T-helper 2 cell treated with Interferon-gamma antibody and Interleukin-4, amounts not matched to agents 100 ng/mL and 5 ng/mL, for 36 hours (primary cell): ENCODE measurements at regions not wholly inside any gene's neighbourhood (a gene's known extent, or its start where the extent isn't known, plus 50 kb on each side); places are given as distances from the start of the nearest gene placed in this dataset.

Source experiments
- intact Hi-C: fragments of 100-400 bp; cut with micrococcal nuclease; formaldehyde crosslinking; loops from one replicate; pipeline ENCODE4 v1.15.1; 2023

DNA sequence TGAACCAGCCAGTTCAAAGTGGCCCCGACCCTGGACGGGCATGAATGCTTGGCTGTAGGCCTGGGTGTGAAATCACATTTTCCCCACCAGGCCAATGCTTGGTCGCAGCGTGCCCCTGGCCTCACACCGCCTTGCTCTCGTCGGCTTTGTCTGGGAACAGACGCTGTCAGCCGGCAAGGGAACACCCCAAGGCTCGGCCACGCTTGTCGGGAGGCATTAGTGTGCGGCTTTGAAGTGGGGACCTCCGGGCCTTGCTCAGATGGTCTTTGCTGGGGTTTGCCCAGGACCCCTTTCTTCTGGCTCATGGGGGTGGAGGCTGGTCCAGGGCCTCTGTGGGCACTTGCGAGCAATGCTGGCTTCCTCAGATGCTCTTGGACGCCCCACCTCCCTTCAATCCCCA lies 79.1 kb downstream of the INHBB start:
- intact Hi-C loops = no loop called here

DNA sequence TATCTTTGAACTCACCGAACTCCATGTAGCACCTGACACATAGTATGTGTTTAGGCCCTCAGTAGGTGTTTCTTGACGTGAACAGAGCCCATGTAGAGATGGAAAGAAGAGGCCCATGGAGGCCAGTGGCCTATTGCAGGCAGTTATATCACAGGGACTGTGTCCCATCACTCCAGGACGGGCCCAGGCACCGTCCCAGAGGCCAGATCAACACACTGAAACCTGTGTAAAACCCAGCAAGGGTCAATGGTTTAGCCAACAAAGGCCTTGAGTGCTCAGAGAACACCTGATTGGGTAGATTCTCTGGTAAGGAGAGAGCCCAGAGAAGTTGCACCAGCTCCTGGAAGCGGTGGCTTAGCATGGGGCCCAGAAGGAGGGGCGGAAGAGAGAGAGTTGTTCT lies 82.8 kb downstream of the INHBB start:
- intact Hi-C loops = no loop called here

DNA sequence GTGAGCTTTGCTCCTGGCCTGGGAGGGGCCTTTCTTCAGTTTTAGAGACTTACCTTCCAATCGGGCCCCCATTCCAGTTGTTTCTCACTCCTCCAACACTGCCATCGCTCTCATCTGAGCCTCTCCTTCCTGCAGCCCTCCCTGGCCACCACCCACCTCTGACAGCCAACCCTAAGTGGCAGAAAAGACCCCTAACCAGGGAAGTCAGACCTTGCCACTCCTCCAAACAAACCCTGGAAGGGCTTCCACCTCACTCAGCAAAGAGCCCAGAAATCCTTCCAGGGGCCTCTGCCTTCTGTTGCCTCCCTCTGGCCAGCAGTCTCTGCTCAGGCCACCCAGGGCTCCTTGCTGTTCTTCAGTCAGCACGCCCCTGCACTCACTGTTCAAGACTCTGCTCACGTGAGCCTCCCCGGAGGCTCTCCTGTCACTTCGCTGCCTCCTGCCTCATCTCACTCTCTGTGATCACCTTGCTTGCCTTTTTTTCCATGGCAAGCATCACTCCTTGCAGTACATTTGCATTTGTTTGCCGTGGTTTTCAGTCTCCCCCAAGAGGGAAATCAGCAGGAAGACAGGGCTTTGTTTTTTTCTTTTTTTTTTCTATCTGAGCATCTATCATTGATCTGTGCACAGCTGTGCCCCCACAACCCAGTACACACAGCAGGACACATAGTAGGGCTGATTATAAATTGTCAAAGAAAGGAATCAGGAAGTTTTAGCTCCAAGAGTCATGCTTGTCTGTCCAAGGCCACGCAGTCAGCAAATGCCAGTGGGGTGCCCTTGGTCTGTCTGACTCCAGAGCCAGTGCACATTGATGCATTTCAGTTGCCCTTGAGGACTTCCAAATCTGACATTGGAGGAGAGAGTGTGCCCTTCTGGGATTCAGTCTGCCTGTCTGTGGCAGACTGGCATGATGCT lies 83.9 kb downstream of the INHBB start:
- intact Hi-C loops = no loop called here

DNA sequence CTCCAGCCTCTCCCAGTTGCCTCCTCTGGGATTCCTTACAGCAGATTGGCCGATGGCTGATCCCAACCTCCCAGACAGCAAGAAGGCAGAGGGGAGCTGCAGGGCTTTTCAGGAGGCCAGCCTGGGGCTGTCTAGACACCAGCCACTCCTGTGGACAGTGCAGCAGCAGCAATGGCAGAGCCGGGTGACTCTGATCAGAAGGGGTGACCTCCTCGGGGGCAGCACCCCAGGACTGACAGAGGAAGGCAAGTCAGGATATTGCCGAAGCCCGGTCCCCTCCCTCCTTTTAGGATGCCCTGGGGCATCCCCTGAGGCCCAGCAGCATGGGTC lies 84.5 kb downstream of the INHBB start:
- intact Hi-C loops = no loop called here

DNA sequence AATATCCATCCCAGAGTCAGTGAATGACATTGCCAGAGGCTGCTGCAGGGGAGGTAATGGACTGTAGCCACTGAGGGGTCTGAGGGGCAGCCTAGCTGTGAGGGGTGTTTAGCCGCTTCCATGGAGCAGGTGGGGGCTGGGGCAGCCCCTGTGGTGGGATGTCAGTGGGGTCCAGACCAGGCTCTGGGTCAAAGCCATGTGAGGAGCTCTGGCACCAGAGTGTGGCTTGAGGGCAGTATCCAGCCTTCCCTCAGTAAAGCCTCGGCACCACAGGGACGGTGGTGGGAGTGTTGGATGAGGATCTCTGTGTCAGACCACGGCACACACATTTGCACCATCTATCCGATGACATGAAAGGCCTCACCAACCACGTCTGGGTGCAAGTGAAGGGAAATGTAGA lies 85.0 kb downstream of the INHBB start:
- intact Hi-C loops = no loop called here

DNA sequence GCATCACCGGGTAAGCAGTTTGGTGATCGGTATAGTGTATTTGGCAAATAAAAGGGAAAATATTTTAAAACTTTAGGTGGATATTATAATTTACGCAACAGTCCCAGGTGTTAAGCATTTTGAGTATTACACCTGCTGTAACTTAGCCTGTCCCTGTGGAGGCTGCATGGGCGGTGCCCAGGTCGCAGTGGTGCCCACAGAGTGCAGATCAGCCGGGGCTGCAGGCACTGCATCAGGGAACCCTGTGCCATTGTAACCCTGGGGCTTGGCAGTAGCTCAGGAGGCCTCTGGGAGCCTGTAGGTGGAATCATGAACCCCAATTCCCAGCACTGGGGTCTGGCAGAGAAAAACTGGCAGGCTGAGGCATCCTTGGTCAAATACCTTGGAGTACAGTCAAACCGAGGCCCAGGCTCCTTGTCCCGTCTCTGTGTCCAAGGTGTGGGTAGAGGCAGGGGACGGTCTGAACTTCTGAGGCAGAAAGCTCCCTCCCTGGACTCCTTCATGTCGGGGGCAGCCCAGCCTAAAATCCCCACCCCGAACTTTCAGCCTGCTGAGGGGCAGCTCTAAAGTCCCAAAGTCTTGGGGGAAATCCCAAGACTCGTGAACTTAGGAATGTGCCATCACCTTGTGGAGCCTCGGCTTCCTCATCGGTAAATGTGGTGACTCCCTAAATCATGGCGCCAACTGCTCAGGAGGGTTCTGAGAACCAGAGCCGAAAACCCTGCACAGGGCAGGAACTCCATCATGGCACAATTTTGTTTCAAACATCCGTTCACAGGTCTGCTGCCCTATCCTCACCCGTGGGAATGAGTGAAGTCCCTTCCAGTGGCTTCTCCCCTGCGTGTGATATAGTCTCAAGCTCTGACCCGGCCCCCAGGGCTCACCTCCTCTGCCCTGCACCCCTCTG lies 85.7 kb downstream of the INHBB start:
- intact Hi-C loops = no loop called here

DNA sequence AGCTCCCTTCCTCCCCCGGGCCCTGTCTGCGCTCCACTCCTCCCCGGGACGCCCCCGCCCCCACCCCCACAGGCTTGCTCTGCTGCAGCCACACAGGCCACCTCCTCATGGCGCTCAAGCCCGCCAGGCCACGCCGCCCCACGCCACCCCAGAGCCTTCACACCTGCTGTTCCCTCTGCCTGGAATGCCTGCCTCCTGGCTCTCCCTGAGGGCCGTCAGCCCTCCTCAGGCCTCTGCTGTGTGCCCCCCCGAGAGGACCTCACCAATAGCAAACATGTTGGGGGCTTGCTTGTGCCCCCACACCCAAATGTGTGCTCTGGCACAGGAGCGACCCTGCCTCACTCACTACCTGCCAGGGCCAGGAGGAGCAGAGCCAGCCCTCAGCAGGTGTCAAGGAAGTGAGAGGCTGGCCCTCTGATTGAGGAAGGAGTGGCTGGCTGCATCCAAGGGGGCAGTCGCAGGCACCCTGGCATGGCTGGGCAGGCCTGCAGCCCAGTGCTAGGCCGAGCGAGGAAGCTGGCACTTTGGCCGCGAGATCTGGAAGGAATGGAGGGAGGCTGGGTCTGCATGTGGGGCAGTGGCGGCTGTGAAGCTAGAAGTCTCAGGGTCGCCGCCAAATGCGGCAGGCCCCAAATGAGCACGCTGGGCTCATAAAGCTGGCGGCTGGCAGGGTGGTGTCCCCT lies 86.5 kb downstream of the INHBB start:
- intact Hi-C loops = no loop called here

DNA sequence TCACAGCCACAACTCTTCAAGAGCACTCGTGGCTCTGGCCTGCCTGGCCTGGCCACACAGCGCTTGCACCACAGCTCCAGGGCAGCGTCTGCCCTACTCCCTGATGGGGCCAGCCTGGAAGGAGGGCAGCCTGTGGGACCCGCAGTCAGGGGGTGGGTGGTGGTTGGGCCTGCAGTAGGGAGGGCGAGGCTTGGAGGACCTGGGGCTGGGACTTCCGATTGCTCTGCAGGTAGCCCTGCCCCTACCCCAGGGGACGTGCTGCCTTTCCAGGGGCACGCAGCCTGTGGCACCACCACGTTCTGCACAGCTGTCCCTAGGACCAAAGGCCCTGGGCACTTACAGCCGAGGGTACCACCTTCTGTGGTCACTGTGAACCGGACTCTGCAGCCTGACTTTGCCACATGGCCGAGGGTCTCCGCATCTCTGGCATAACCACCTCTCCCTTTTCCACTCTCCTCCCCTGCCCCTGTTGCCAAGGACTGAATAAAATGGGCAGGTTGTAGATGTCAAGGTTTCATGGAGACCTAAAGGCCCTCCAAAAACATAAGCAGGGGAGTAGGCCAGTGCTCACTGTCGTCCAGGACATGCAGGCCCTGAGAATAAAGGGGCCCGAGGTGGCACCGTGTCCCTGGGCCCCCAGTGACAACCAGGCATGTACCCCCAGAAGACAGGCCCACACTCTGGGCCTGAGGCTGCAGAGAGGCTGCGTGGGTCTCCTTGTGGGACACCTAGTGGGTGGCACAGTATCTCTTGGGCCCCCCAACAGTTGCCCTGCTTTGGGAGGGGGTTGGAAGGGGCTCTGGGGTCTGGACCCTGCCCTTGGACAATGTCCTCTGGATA lies 87.3 kb downstream of the INHBB start:
- intact Hi-C loops = no loop called here

DNA sequence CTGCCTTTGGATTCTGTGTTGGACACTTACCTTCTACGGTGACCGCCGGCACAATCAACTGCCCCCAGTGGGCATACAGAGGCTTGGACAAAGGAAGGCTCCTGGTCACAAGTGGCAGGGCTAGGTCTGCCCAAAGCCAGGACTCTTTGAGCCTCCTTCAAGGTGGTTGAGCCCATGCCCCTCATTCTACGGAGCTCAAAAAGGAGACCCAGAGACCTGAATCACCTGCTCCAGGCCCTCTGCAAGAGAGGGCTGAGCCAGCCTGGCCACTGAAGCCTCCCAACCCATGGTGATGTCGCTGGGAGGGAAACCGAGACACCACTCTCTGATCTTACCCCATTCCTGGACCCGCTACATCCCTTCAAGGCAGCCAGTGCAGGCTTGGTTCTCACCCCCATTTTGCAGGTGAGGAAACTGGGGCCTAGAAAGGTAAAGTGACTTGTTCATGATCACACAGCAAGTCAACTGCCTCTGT lies 87.9 kb downstream of the INHBB start:
- intact Hi-C loops = no loop called here

DNA sequence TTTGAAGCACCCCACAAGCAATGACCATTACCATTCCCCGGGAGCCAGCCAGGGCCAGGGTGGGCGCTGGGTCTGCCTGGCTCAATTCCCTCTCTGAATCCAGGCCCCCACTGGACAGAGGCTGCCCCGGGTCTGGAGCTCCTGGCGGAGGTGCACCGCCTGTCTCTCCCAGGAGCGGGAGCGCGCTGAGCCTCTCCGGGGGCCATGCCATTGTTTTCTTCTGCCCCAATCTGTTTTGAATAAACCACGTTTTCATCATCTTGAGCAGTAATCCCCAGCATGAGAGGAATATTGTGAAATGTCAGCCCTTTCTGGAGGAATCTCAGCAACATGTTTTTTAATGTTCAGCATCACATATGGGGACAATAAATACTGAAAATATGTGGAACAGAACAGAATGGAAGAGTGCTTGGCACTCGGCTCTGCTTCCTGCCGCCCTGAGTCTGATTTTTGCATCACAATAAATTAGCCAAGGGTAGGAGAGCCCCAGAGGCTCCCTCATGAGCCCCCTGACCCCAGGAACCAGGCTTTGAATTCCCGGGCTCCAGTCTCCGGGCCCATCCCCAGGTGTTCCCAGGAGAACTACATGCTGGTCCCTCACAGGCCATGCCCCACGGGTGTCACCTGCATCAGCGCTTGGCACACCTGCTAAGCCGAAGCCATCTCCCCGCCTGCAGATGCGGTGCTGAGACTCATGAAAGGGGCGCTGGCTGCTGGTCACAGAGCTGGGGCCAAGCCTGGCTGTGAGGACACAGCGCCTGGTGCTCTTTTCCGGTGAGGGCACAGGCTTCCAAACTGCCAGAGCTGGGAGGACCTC lies 88.8 kb downstream of the INHBB start:
- intact Hi-C loops = no loop called here

DNA sequence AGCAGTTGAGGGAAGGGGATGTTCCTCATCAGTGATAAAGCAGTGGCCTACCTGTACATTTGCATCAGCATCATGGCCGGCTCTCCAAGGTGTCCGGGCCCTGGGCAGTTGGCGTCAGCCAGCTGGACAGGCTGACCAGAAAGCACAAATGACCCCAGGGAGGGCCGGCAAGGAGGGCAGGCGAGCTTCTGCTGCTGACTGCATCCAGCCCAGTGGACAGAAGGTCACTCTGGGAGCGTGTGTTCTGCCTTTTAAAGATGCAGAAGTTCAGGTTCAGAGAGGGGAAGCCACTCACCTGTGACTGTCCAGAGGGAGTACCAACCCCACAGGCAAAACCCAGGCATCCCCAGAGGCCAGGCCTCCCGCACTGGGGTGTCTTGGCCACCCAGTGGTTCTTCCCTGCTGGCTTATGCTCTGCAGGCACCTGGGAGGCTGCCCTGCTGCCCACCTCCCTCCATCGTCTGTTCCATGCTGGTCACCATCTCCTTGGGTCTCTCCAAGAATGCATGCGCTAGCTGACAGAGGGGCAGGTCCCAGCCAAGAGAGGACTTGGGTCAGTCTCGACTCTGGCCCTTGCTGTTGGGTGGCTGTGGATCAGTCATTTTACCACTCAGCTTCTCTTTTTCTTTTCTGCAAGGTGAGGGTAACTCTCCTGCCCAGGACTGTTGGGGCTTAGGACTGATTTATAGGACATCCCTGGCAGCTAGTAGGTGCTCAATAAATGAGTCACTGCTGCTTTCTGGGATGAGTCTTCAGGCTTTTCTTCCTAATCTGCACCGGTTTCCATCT lies 89.9 kb downstream of the INHBB start:
- intact Hi-C loops = loop anchor here (2.0 kb wide), 1 partner anchor 93 kb away; no protein-coding TSS in a partner anchor

DNA sequence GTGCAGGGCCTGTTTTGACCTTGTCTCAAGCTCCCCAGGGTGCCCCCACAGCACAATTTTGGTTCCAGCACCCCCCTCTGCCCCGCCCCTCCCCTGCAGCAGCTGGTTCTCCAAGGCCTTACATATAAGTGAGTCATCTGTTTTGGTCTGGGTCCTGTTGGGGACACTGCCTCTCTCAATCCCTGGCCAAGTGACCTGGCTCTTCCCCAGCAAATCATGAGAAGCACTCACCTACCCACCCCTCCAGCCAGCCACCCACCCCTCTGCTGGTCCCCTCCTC lies 90.5 kb downstream of the INHBB start:
- intact Hi-C loops = loop anchor here (2.0 kb wide), 1 partner anchor 94 kb away; no protein-coding TSS in a partner anchor

DNA sequence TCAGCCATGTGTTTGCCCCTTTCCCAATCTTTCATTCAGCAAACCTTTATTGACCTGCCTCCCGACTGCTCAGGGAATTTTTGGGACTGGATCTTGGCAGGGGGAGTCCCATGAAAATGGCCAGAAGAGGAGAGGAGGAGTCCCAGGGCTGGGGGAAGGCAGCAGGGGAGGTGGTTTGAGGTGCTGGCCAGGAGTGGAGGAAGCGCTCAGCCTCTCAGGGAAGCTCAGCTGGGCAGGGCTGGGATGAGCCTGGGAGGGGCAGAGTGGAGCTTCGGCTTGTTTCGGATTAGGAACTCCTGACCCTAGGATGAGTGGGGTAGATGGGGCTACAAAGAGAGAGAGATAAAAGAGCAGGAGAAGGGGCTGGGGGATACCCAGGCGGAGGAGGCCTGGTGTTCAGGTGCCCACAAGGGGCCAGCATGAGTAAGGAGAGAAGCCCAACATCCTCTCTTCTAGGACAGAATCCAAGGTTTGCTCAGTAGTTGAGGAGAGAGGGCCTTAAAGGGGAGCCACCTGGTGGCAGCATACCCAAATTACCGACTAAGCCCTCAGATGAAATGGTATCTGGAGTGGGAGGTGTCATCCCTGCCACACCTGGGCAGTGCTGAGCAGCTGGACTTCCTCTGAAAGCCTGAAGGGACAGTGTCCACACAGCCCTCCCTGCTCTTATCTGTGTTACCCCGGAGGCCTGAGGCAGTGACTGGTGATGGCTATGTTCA lies 91.1 kb downstream of the INHBB start:
- intact Hi-C loops = loop anchor here (2.0 kb wide), 1 partner anchor 94 kb away; no protein-coding TSS in a partner anchor

DNA sequence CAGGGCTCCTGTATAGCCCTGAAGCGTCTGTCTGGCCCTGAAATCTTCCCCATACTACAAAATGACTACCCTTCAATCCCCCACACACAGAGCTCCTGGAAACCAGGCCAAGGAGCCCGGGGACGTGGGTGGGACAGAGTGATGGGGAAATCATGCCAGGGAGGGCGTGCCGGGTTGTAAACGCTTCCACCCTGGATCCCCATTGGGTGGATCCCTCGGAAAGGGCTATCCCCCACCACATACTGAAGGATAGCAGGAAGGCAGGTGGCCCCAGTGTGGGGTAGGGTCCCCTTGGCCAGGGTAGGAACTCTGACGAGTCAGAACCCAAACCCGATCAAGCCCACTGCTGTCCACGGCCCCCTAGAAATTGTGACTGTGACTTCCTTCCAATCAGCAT lies 91.7 kb downstream of the INHBB start:
- intact Hi-C loops = loop anchor here (2.0 kb wide), 1 partner anchor 95 kb away; no protein-coding TSS in a partner anchor

DNA sequence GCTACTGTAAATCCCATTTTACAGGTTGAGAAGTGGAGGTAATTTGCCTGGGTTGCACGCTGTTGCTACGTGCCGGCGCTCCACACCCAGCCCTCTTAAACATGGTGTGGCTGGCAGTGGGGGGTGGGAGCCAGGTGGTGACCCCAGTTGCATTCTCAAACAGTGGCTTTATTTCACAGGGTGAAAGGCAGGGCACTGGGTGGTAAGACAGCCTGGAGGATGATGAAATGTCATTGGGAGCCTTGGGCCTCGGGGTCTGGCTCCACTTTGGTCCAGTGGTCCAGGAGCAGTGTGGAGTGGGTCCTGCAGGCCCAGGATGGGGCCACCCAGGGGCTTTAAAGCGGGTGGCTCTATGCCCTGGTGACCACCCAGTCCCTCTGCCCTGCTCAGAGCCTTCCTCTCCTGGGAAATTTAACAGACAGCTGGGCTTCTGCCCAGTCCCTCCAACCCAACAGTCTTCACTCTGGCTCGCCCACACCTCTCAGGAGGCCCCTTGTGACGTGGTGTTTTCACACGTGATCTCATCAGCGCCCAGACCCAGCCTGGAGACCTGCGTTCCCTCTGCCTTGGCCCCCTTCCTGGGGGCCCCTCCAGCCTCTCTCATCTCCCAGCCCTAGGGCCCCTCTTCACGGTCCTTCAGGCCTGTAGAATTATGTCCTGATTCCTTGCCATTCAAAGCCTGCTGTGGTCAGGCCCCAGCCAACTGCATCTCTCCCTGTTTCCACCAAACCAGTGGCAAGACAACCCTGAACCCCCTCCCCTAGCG lies 92.5 kb downstream of the INHBB start:
- intact Hi-C loops = no loop called here

DNA sequence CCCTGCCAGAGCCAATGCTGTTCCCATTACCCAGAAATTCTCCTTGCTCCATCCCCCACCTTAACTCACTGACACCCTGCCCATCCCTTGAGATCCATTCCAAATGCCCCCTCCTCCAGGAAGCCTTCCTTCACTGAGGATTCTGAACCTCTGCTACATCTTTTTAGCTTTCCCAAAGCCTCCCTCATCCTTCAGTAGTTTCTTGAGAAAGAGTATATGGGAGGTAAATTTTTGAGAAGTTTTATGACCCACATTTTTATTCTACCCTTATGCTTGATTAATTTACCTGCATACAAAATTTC lies 93.1 kb downstream of the INHBB start:
- intact Hi-C loops = no loop called here

DNA sequence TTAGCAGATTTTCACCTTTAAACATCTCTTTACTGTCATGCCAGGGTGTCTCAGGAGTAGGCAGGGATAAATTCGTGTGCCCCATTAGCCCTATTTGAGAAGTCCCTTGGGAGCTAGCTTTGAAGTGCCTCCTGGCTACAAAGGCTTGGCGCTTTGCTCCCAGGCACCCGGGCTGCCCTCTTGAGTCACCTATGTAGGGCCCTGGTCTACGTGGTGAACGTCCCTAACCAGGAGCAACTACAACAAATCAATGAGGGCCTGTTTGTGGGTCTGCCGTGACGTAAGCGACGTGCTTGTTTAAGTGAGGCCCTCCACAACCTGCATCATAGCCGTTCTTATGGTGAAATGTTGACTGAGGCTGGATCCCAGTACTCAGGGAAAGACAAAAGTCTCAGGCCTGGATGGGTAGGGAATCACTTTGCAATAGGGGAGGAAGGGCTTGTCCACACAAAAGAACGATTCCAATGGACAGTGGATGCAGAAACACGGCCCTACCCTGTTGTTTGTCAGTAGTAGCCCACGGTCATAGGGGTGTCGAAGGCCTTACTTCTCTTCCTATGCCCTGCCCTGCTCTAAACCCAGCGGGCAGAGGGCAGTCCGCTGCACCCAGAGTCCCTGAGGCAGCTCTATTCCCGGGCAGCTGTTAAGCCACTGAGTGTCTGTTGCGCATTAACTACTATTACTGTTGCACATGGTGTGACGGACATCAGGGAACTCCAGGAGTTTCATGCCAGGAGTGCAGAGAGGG lies 93.9 kb downstream of the INHBB start:
- intact Hi-C loops = no loop called here
